ENCODE measurements at regions not wholly inside any gene's neighbourhood (a gene's known extent, or its start where the extent isn't known, plus 50 kb on each side); places are given as distances from the start of the nearest gene placed in this dataset.
"Not testable (repeated sequence)": the region's sequence is repeated elsewhere in the genome, so short reads cannot be mapped to it uniquely, and the experiment has no call there.

DNA sequence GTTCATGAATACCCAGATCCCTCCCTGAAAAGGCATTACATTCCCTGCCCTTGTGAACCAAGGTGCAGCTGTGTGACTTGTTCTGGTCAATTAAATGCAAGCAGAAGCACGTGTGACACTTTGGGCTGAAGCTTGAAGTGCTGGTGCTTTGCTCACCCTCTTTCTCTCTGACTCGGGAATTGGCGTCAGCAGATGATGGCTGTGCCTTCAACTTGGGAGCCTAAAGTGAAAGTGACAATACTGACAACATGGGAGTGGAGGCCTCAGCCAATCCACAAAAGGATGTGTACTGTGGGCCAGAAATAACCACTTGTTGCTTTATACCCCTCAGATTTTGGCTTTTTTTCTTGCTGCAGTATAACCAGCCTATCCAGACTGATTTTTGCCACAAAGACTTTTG is 148.3 kb upstream of the THY1 start:
- ATAC-seq (ENCODE audit: insufficient number of reproducible peaks, low FRiP score, low read depth) (no peak), DNase-seq (ENCODE audit: low spot score) (no peak)
- Histone ChIP-seq H3K9me3 (no peaks in the 10 kb centered on the region), H3K27ac (no peak overlapping the region), H3K4me3 (no peak overlapping the region), H3K36me3 (no peaks in the 10 kb centered on the region), H3K4me1 (ENCODE audit: control insufficient read depth in 1 of 2, low read depth in 2 of 2) (no peaks in the 10 kb centered on the region), H3K27me3 (replicated peaks; ENCODE audit: insufficient read depth) (no peaks in the 10 kb centered on the region)
- TF ChIP-seq CTCF (IDR thresholded peaks at IDR 0.05) = no peak

- no peak for TF ChIP-seq CTCF (IDR thresholded peaks at IDR 0.05)
- Histone ChIP-seq H3K9me3 (no peaks in the 10 kb centered on the region), H3K4me1 (ENCODE audit: control insufficient read depth in 1 of 2, low read depth in 2 of 2) (no peaks in the 10 kb centered on the region), H3K36me3 (no peaks in the 10 kb centered on the region), H3K27me3 (replicated peaks; ENCODE audit: insufficient read depth) (no peaks in the 10 kb centered on the region), H3K4me3 (no peak overlapping the region), H3K27ac (no peak overlapping the region)
- DNase-seq (ENCODE audit: low spot score) = no peak
- ATAC-seq (ENCODE audit: insufficient number of reproducible peaks, low FRiP score, low read depth) = no peak
These were observed 145.0 kb upstream of the THY1 start for GRCh38 chr11:119567688-119568582.

GRCh38 chr11:119566319-119566718 is 143.3 kb upstream of the THY1 start:
- no peaks in the 10 kb centered on the region for H3K36me3 ChIP-seq
- no peaks in the 10 kb centered on the region for H3K4me1 ChIP-seq (ENCODE audit: control insufficient read depth in 1 of 2, low read depth in 2 of 2)
- no peak overlapping the region for H3K4me3 ChIP-seq
- H3K27ac ChIP-seq = no peak overlapping the region
- no peak for ATAC-seq (ENCODE audit: insufficient number of reproducible peaks, low FRiP score, low read depth)
- H3K27me3 ChIP-seq (replicated peaks; ENCODE audit: insufficient read depth) = no peaks in the 10 kb centered on the region
- no peaks in the 10 kb centered on the region for H3K9me3 ChIP-seq
- DNase-seq (ENCODE audit: low spot score) = no peak
- TF ChIP-seq CTCF (IDR thresholded peaks at IDR 0.05) = no peak

- H3K4me3 ChIP-seq; H3K4me1 ChIP-seq (ENCODE audit: control insufficient read depth in 1 of 2, low read depth in 2 of 2); DNase-seq (ENCODE audit: low spot score); H3K36me3 ChIP-seq; ATAC-seq (ENCODE audit: insufficient number of reproducible peaks, low FRiP score, low read depth); H3K9me3 ChIP-seq; H3K27ac ChIP-seq; H3K27me3 ChIP-seq (replicated peaks; ENCODE audit: insufficient read depth): not testable (repeated sequence)
These were observed 142.7 kb upstream of the THY1 start for GRCh38 chr11:119565693-119566092.

GRCh38 chr11:119560961-119561360 is 138.0 kb upstream of the THY1 start:
- no peak for DNase-seq (ENCODE audit: low spot score)
- Histone ChIP-seq H3K4me1 (ENCODE audit: control insufficient read depth in 1 of 2, low read depth in 2 of 2) (no peaks in the 10 kb centered on the region), H3K9me3 (no peaks in the 10 kb centered on the region), H3K36me3 (no peaks in the 10 kb centered on the region), H3K27ac (no peak overlapping the region), H3K27me3 (replicated peaks; ENCODE audit: insufficient read depth) (no peaks in the 10 kb centered on the region), H3K4me3 (no peak overlapping the region)
- no peak for TF ChIP-seq CTCF (IDR thresholded peaks at IDR 0.05)
- no peak for ATAC-seq (ENCODE audit: insufficient number of reproducible peaks, low FRiP score, low read depth)

DNA sequence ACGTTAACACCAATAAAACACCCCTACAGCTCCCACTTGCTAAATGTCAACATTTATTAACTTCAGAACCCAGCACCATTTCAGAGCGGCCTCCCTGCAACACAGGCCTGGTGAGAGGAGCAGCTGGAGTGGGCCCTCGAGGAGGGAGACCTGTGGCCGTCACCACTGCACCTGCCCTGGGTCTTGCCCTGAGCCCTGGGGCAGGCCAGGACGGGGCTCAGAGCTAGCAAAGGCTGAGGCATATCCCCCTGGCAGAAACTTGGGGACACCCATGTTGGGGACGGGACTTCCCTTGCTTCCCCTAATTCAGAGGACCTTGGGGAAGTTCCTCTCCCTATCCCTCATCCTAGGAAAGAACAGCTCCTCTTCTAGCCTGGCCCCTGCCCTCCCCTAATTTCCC is 137.3 kb upstream of the THY1 start:
- ATAC-seq (ENCODE audit: insufficient number of reproducible peaks, low FRiP score, low read depth) (no peak), DNase-seq (ENCODE audit: low spot score) (no peak)
- Histone ChIP-seq H3K27me3 (replicated peaks; ENCODE audit: insufficient read depth) (no peaks in the 10 kb centered on the region), H3K4me1 (ENCODE audit: control insufficient read depth in 1 of 2, low read depth in 2 of 2) (no peaks in the 10 kb centered on the region), H3K4me3 (no peak overlapping the region), H3K36me3 (no peaks in the 10 kb centered on the region), H3K9me3 (peaks cover 4% of the 10 kb centered on the region), H3K27ac (no peak overlapping the region)
- no peak for TF ChIP-seq CTCF (IDR thresholded peaks at IDR 0.05)
